GM18873 (cell line): ENCODE measurements at regions not wholly inside any gene's neighbourhood (a gene's known extent, or its start where the extent isn't known, plus 50 kb on each side); places are given as distances from the start of the nearest gene placed in this dataset.
"Not testable (repeated sequence)": the region's sequence is repeated elsewhere in the genome, so short reads cannot be mapped to it uniquely, and the experiment has no call there.

Experiments used
- ATAC-seq: cut with Tn5 transposase; IDR thresholded peaks from one replicate; pipeline ENCODE4 v1.9.1; 2021; ENCODE audit warnings: mild to moderate bottlenecking, moderate library complexity, moderate number of reproducible peaks; ENCODE audit not compliant: unreplicated experiment, low FRiP score

DNA sequence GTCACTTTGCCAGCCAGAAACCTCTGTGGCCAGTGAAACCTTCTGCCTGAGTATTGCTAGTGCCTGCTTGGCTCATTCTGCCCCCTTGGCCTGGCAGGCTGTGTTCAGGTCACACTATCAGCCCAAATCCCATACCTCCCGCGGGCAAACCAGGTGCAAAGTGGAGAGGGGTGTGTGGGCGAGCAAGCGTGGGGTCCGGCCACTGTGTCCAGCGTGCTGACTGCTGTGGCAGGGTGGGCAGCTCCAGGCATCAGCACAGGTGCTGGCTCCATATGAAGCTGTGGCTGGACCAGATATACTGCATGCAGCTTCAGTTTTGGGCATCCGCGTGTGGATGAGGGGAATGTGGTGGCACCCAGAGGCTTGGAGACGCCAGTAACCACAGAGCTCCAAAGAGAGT, 576.5 kb upstream of the EDIL3 start:
- no peak for ATAC-seq

DNA sequence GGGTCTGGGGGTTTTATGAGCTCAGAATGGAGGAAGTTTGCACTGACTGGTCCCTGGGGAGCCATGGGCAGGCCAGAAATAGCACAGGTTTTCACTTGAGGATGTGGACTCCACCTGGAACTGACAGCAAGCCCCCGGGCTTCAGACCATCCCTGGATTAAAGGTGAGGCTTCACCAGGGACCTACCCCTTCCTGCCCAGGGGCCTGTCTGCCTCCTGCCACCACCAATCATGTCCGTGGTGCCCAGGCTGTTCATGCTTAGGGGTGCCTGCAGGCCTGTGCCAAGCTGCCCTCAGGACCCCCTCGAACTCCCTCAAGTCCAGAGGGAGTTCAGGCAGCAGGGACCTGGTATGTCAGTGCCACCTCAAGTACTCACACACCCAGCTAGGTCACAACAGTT, 577.2 kb upstream of the EDIL3 start:
- no peak for ATAC-seq

DNA sequence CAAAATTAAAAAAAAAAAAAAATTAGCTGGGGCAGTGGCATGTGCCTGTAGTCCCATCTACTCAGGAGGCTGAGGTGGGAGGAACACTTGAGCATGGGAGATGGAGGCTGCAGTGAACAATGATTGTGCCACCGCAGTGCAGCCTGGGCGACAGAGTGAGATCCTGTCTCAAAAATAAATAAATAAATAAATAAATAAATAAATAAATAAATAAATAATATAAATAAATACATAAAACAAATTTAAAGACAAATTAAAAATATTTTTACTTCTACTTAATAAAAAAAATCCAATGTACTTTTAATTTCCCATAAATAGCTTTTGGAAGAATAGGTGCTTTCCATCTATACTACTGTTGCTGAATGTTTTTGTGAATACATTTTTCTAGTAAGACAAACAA, 598.4 kb upstream of the EDIL3 start:
- ATAC-seq, result no peak

DNA sequence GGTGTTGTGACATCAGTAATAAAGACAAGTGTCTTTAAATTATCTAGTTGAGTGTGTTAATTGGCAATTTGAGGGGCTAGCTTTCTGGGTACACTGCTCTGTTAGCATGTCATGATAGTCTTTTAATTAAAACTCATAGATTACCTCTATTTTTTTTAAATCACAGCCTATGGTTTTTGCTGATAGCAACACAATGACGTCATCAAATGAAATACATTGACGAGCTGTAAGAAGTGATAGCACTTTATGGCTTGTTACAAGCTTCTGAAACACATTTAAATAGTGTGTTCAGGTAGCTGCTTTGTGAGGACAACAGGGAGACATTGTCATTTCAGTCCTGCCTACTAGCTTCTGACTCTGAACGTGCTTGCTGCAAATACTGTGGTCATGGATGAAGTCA, 600.5 kb upstream of the EDIL3 start:
- no peak for ATAC-seq

DNA sequence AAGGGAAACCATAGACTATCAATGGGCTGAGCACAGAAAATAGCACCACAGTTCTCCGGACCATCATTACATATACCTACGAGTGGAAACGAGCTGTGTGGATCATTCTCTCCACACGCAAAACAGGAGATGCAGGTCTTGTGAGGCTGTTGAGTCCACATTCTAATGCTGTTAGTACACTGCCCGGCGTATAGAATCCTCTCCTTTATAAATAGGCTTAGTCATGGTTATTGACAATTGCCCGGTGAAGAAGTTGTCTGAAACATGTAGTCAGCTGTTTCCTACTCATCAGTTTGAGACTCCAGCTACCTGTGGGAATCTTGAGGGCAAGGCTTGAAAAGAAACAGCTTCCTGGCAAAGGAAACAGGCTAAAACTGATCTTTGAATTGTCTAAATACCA, 602.0 kb upstream of the EDIL3 start:
- ATAC-seq, result no peak

DNA sequence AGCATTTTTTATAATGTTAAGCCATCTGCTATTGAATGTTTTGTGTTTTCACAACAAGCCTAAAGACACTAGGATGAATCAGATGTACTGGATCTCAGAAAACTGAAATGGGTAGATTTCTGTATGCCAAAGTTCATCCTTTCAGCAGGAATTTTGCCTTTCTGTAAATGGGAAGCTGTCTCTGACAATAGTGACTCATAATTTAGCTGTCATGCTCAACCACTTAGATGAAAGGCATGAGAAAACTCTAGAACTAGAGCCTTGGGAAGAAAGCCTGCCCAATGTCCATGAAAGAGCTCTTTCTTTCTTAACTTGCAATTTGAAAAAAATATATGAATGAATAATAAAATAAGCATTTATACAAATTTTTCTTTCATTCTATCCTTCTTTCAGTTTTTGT, 616.0 kb upstream of the EDIL3 start:
- ATAC-seq, result no peak

DNA sequence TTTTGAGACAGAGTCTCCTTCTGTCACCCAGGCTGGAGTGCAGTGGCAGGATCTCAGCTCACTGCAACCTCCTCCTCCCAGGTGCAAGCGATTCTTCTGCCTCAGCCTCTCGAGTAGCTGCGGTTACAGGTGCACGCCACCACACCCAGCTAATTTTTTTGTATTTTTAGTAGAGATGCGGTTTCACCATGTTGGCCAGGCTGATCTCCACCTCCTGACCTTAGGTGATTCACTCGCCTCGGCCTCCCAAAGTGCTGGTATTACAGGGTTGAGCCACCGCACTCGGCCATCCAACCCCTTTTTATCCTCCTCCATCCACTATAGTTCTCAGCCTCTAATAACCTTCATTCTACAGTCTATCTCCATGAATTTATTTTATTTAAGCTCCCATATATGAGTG, 617.3 kb upstream of the EDIL3 start:
- not testable (repeated sequence) for ATAC-seq

DNA sequence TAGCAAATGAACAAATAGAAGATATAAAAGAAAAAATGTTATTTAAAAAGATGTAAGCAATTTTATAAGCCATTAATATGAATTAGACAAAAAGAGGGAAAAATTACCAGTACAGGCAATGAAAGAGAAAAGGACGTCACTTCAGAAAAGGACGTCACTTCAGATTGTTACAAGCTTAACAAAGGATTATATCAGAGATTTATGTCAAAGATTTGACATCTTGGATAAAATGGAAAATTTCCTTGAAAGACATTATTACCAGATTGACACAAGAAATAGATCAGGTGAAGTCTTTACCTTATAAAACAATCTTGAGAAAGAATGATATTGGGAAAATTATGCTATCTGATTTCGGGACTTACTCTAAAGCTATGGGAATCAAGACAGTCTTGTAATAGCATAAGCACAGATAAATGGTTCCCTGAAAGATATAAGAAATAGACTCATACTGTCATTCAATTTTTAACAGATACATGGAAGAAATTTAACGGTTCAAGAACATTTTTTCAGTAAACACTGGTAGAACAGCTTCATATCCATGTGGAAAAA, 625.4 kb upstream of the EDIL3 start:
- ATAC-seq, result no peak

DNA sequence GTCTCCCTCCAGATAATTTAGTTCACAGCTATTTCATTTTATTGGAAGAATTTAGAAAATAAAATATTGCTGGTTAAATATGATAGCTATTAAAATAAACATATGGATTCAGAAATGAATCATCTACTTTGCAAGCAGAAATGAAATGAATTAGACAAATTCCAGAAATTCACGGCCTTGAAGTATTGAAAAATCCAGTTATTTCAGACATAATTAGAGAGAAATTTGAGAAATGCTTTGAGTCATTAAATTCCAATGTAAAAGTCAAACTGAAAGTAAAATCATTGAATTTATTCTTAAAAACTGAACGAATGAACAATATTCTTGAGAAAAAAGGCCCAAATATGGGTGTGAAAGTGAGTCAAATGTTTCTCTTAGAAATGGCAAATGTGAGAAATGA, 632.6 kb upstream of the EDIL3 start:
- ATAC-seq, result no peak

DNA sequence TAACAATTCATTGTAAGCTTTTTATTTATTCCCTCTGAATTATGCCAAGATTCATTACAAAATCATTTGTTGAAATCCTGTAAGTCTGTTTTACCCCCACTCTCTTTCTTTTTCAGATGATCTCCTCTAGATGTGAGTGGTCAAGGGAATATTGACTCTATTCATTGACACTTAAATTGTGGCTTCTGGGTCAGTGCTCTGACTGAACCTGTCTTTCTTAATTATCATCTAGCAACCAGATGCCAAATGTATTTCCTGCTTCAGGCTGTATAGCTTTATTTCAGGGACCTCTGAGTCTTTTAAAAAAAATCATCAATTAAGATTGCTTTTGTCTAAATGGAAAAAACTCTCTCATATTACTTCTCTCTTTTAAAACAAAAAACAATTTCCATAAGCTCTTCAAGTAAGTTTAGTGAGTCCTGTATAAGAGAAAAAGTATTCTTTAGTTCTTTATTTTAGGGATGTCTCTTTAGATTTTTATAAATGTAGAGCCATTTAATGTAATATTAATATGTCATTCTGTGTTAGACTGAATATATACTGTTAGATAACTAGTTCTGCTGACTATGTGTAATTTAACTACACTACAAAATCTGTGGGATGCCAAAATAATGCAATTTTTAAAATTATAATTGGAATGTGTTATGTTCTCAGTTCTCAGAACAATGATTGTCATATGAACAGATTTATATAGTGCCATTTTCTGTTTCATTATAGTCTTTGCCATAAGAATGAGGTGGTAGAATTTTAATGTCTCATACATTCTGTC, 645.8 kb upstream of the EDIL3 start:
- no peak for ATAC-seq

DNA sequence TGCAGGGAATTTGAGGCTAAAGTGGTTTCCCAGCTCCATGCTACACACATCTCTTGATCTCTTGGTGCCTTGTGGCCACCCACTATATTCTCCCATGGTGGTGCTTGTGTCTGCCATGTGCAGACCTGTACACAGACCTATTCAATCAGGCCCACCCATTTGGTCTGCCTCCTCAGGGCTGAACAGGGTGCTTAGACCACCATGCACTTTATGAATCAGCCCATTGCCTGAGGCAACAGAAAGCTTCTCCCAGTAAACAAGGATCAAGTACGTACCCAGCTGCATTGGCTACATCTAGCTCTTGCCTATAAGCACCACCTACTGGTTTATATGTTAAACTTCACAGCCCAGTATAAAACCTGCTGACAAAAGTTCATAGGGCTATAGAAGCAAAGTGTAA, 664.3 kb upstream of the EDIL3 start:
- no peak for ATAC-seq

DNA sequence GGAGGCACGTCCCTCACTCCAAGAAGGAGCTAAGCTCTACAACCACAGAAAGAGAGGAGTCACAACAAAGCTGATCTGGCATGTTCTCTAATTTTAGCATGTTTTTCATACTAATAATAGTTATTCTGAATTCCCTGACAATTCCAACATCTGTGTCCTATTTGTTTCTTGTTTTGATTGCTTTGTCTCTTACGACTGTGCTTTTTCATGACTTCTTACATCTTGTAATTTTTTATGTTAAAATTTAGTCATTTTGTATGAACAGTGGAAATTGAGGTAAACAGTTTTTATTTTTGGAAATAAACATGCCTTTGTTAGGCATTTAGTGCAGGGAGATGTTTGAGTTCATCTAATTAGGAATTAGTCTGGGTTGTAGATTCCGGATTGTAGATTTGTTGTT, 668.1 kb upstream of the EDIL3 start:
- ATAC-seq, result no peak

DNA sequence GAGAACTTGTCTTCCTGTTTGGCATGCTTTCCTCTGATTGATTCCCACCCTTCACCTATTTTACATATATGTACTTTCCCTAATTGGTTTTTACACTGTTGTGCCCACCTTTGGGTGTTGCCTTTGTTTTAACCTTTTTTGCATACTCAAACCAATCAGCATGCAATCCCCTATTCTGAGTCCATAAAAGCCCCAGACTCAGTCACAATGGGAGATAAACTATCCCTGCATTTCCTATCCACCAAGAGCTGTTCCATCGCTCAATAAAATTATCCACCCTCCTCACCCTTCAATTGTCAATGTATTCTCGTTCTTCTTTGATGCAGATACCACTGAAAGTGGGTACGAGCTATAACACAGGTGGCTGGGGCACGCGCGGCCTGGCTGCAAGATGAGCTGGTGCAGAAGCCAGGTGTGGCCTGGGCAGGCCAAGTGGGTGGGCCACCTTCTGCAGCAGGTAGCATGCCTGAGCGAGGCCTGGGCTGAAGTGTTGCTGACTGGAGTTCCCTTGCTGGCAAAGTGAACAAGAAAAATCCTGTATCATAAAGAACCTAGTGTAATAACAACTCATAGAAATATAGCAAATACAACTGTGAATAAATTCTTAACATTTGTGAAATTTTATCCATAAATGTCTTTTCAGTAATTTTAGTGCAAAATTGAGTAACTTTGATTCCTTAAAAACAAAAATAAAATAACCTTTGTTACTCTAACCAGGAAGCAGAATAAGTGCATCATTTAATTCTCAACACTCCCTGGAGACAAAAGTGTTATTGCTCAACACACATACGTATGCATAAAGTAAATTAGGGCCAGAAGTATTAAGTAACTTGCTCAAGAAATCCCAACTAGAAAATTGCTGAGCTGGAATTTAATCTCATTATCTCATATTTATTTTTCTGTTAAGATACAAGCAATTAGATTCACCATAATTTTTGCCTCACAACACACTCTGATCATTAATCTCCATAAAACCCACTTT, 685.3 kb upstream of the EDIL3 start:
- no peak for ATAC-seq

DNA sequence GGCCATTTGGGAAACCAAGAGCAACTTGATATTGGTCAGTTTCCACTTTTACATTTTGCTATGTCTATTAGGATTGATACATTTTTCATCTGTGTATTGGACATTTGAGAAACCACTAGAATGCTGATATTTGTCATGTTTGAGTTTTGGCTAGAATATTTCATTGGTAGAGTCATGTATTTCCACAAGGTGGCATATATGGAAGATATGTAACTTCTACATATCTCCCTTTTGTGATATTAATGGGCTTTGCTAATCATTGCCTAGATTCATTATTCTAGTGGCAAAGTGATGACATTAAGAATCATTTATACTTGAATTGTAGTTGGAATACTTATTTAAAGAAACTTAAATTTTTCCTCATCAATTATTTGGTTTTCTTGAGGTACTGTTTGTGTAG, 692.9 kb upstream of the EDIL3 start:
- ATAC-seq, result no peak

DNA sequence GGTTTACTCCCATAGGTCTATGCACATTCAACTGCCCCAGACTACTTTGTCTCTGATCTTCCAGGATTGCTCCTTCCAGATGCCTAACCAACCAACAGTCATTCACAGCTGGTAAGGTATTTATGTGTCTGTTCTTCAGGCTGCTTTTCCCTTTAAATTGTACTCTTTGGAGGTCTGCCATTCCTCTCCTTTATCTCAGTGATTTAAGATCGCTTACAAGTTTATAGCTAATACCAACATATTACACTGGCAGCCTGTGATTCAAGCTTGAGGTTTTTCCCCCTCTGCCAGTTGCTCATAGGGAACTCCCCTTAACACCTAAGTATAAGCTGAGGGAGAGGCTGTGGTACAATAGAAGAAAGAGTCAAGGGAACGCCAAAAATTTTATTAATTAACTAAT, 711.7 kb upstream of the EDIL3 start:
- no peak for ATAC-seq

DNA sequence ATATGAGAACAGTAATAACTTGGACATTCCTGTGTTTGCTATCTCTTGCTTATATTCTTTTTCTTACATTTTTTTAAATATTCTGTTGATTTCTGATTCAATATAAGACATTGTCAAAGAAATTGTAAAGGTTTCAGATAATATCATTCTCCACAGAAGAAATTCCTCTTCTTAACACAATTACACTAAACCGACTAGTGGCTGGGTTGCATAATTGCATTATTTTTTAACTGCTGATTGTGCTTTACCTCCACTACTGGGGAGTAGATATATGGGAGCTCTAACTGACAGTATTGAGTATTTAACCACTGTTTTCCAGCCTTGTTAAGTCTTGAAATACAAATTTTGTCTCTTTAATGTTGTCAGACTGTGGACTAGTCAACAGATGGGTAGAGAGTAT, 723.8 kb upstream of the EDIL3 start:
- ATAC-seq, result no peak

DNA sequence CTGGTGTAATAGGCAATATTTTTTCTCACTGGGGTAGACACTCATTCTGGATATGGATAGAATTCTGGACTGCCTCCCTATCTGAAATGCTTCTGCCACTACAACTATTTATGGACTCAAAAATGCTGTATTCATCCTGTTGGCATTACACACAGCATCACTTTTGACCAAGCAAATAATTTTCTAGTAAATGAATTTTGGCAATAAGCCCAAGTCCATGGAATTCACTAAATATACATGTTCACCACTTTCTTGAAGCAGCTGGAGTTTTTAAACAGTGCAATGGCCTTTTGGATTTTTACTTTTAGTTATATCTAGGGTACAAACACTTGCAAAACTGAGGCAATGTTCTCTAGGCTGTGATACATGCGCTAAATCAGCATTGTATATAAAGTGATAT, 724.9 kb upstream of the EDIL3 start:
- ATAC-seq, result no peak

DNA sequence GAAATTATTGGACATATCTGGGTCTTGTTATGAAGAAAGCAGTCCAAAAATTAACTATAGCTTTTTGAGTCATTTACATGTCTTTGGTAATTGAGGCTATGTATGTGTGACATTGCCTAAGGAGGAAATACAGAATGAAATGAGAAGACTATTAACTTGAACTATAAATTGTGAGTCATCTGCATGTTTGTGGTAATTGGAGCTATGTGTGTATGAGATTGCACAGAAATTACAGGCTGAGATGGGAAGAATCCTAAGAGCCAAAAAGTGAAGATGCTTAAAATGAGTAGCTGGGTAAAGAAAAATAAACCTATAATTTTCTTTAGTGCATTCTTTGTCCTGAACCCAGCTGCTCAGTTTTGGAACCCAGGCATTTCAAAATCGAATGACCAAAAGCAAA, 747.6 kb upstream of the EDIL3 start:
- ATAC-seq, result no peak

DNA sequence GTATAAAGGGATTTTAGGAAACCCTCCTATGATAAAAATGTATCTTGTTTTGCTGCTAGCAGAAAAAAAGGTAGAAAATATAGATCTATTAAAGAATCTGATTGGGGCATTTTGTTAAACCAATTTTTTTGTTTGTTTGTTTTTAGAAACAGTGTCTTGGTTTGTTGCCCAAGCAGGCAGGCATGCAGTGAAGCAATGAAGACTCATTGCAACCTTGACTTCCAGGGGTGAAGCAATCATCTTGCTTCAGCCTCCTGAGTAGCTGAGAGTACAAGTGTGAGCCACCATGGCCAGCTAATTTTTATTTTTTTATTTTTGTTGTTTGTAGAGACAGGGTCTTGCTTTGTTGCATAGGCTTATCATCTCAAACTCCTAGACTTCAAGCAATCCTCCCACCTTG, 755.8 kb upstream of the EDIL3 start:
- no peak for ATAC-seq

DNA sequence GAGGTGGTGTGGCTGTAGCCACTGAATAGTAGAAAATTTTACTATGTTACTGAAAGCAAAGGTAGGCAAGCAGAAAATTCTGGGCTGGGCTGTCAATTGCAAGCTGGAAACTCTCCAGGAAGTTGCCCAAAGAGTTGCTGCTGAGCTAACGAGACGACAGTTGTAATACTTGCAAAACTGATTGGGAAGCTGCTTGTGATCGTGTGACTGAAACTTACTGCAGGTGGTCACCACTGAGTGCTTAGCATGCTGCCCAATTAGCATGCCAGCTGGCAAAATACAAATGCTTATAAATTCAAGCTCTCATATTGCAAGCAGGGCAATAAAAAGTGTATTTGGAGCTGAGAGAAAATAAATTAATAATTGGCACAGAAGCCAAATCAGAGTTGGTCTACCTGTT, 758.5 kb upstream of the EDIL3 start:
- no peak for ATAC-seq

DNA sequence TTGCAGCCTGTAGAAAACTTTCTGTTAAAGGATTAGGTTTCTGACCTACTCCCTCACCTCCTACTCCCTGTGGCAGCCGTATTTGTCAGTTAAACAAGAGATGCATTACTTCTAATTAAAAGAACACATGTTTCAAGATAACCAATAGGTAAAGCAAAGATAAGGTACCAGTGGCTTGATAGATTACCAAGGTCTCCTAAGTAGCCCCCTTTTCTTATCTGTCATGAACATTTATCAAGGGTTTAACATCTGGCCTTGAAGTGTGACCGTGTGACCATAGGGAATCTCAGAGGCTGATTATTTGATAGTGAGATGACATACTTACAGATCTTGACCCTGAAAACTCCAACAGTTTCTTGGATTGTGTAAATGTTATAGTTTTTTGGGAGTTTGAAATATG, 764.0 kb upstream of the EDIL3 start:
- ATAC-seq, result no peak

DNA sequence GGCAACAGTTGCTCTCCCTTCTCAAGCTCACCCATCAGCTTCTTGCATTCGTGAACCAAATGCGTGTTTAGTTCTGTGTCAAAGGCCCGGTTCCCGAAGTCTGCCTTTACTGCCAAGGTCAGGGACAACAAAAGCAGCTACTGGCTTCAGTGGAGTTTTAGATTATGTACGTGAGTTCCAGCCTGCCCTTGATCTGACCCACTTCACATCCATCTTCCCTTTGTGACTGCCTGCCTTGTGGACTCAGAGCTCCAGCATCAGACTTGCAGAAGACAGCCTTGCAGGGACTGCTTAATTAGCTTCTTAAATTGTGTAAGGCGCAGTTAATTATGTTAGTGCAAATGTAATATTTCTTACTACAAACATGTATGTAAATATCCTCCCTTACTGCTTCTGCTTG, 774.7 kb upstream of the EDIL3 start:
- no peak for ATAC-seq
